ENCODE measurements at regions not wholly inside any gene's neighbourhood (a gene's known extent, or its start where the extent isn't known, plus 50 kb on each side); places are given as distances from the start of the nearest gene placed in this dataset.

GRCh38 chr17:34736611-34737010 lies 157.2 kb downstream of the TMEM132E start:
- Mint-ChIP-seq H3K4me1 (ENCODE audit: insufficient read depth, unreplicated experiment) (no peaks in the 10 kb centered on the region), H3K27me3 (ENCODE audit: insufficient read depth, unreplicated experiment) (no peaks in the 10 kb centered on the region), H3K4me3 (ENCODE audit: unreplicated experiment) (no peak overlapping the region), H3K27ac (ENCODE audit: low read depth, unreplicated experiment) (no peak overlapping the region), H3K36me3 (ENCODE audit: insufficient read depth, unreplicated experiment) (no peaks in the 10 kb centered on the region), H3K9me3 (ENCODE audit: unreplicated experiment) (peaks cover 33% of the 10 kb centered on the region)
- intact Hi-C loops (cut with micrococcal nuclease): no loop called here
- POLR2A ChIA-PET: no interaction called here
- no peak for DNase-seq (ENCODE audit: unreplicated experiment)
- no peak for TF ChIP-seq CTCF (IDR thresholded peaks at IDR 0.05; ENCODE audit: unreplicated experiment)
- CTCF ChIA-PET: no interaction called here
- BruUV-seq (replicated peaks): no TSS peak

GRCh38 chr17:34733333-34733732 lies 154.0 kb downstream of the TMEM132E start:
- Mint-ChIP-seq H3K9me3 (ENCODE audit: unreplicated experiment) (peaks cover 41% of the 10 kb centered on the region), H3K27me3 (ENCODE audit: insufficient read depth, unreplicated experiment) (no peaks in the 10 kb centered on the region), H3K4me1 (ENCODE audit: insufficient read depth, unreplicated experiment) (no peaks in the 10 kb centered on the region), H3K4me3 (ENCODE audit: unreplicated experiment) (no peak overlapping the region), H3K36me3 (ENCODE audit: insufficient read depth, unreplicated experiment) (no peaks in the 10 kb centered on the region), H3K27ac (ENCODE audit: low read depth, unreplicated experiment) (no peak overlapping the region)
- intact Hi-C loops (cut with micrococcal nuclease): no loop called here
- BruUV-seq (replicated peaks): no TSS peak
- ChIA-PET POLR2A (no interaction called here), CTCF (no interaction called here)
- TF ChIP-seq CTCF (IDR thresholded peaks at IDR 0.05; ENCODE audit: unreplicated experiment): no peak
- no peak for DNase-seq (ENCODE audit: unreplicated experiment)

GRCh38 chr17:34730816-34731215 lies 151.4 kb downstream of the TMEM132E start:
- no peak for DNase-seq (ENCODE audit: unreplicated experiment)
- no peaks in the 10 kb centered on the region for H3K27me3 Mint-ChIP-seq (ENCODE audit: insufficient read depth, unreplicated experiment)
- intact Hi-C loops (cut with micrococcal nuclease): no loop called here
- no TSS peak for BruUV-seq (replicated peaks)
- no peak for TF ChIP-seq CTCF (IDR thresholded peaks at IDR 0.05; ENCODE audit: unreplicated experiment)
- peaks cover 51% of the 10 kb centered on the region for H3K9me3 Mint-ChIP-seq (ENCODE audit: unreplicated experiment)
- ChIA-PET CTCF (interaction anchor here (0.6 to 0.7 kb wide), 2 partner anchors 18 to 170 kb away, joined by 3 read pairs; no protein-coding TSS in a partner anchor), POLR2A (no interaction called here)
- H3K4me1 Mint-ChIP-seq (ENCODE audit: insufficient read depth, unreplicated experiment): no peaks in the 10 kb centered on the region
- H3K4me3 Mint-ChIP-seq (ENCODE audit: unreplicated experiment): no peak overlapping the region
- no peaks in the 10 kb centered on the region for H3K36me3 Mint-ChIP-seq (ENCODE audit: insufficient read depth, unreplicated experiment)
- H3K27ac Mint-ChIP-seq (ENCODE audit: low read depth, unreplicated experiment): no peak overlapping the region

- Mint-ChIP-seq H3K27me3 (ENCODE audit: insufficient read depth, unreplicated experiment) (no peaks in the 10 kb centered on the region), H3K27ac (ENCODE audit: low read depth, unreplicated experiment) (no peak overlapping the region), H3K36me3 (ENCODE audit: insufficient read depth, unreplicated experiment) (no peaks in the 10 kb centered on the region), H3K4me3 (ENCODE audit: unreplicated experiment) (no peak overlapping the region), H3K4me1 (ENCODE audit: insufficient read depth, unreplicated experiment) (no peaks in the 10 kb centered on the region), H3K9me3 (ENCODE audit: unreplicated experiment) (peaks cover 54% of the 10 kb centered on the region)
- ChIA-PET CTCF (no interaction called here), POLR2A (no interaction called here)
- intact Hi-C loops (cut with micrococcal nuclease): no loop called here
- TF ChIP-seq CTCF (IDR thresholded peaks at IDR 0.05; ENCODE audit: unreplicated experiment): no peak
- DNase-seq (ENCODE audit: unreplicated experiment): no peak
- BruUV-seq (replicated peaks): no TSS peak
Observed at GRCh38 chr17:34728771-34729310, 149.5 kb downstream of the TMEM132E start.

Measured in MCF 10A (cell line).